Lung (tissue), 11 donors: ENCODE measurements at regions not wholly inside any gene's neighbourhood (a gene's known extent, or its start where the extent isn't known, plus 50 kb on each side); places are given as distances from the start of the nearest gene placed in this dataset.

Experiments
- ATAC-seq: fragments of 200-7000 bp; cut with Tn5 transposase; one replicate; pipeline ENCODE4 v1.9.1; 2020; ENCODE audit warnings: moderate number of reproducible peaks; ENCODE audit not compliant: insufficient read depth, low FRiP score
- DNase-seq, 3 donors: peaks; one replicate each; pipeline ENCODE4 v3.0.0-alpha.2; 2013 to 2017
- H3K27ac ChIP-seq, 2 donors: one replicate each; pipeline ENCODE4 v1.5.1; 2013; ENCODE audit warnings: mild to moderate bottlenecking in 2 of 2, moderate library complexity in 2 of 2, control low read depth in 1 of 2, inconsistent platforms in 1 of 2, low read depth in 1 of 2, low read length in 1 of 2
- H3K27me3 ChIP-seq, 3 donors: one replicate each; pipeline ENCODE4 v1.5.1; 2013; ENCODE audit warnings: low read length in 2 of 3; ENCODE audit not compliant: control insufficient read depth in 3 of 3, insufficient read depth in 3 of 3
- H3K36me3 ChIP-seq, 4 donors: one replicate each; pipeline ENCODE4 v1.5.1; 2013; ENCODE audit warnings: low read length in 4 of 4, mild to moderate bottlenecking in 1 of 4, moderate library complexity in 1 of 4; ENCODE audit not compliant: control insufficient read depth in 4 of 4, insufficient read depth in 4 of 4
- H3K4me1 ChIP-seq, 5 donors: one replicate each; pipeline ENCODE4 v1.5.1; 2013; ENCODE audit warnings: low read length in 5 of 5, mild to moderate bottlenecking in 2 of 5, moderate library complexity in 1 of 5; ENCODE audit not compliant: control insufficient read depth in 5 of 5, insufficient read depth in 5 of 5
- H3K4me3 ChIP-seq: one replicate; pipeline ENCODE4 v1.5.1; 2013; ENCODE audit warnings: mild to moderate bottlenecking, control low read depth, moderate library complexity
- H3K9ac ChIP-seq, 2 donors: one replicate each; pipeline ENCODE4 v1.5.1; 2013; ENCODE audit warnings: low read length in 2 of 2, control low read depth in 1 of 2; ENCODE audit not compliant: insufficient read depth in 1 of 2
- H3K9me3 ChIP-seq, 4 donors: one replicate each; pipeline ENCODE4 v1.5.1; 2013; ENCODE audit warnings: low read length in 3 of 4, mild to moderate bottlenecking in 1 of 4, moderate library complexity in 1 of 4; ENCODE audit not compliant: control insufficient read depth in 4 of 4, insufficient read depth in 3 of 4
- CTCF ChIP-seq: IDR thresholded peaks from 2 replicates; pipeline ENCODE4 v1.5.1; 2012; ENCODE audit warnings: mild to moderate bottlenecking; ENCODE audit errors: control extremely low read depth, extremely low read depth
- WGBS, 2 donors: extraction: QIAGEN DNeasy Blood & Tissue Kit; methylation state at CpG; one replicate each; pipeline ENCODE4 v1.1.7; 2013; 5-methylcytosine and 5-hydroxymethylcytosine counted together
- donor health status: control.
- donor health status: control.
- donor health status: Bipolar disorder and iron deficiency.
- donor health status: healthy.
- donor health status: DM: yes; HTN: yes; CAD: no.

GRCh38 chr7:3103614-3104398 lies 60.1 kb upstream of the CARD11 start:
- H3K27ac ChIP-seq, result peak overlapping the region in 1 of 2 donors; percentile 74
- peaks cover 0 to 15% (median 0%) of the 10 kb centered on the region in 4 donors for H3K9me3 ChIP-seq
- ATAC-seq (no peak), DNase-seq (no peak)
- no peaks in the 10 kb centered on the region for H3K27me3 ChIP-seq
- 82 to 94% methylated on average over 12 of the region's 12 CpGs for WGBS, 2 donors
- no peak overlapping the region for H3K9ac ChIP-seq
- no peak overlapping the region for H3K4me3 ChIP-seq
- H3K4me1 ChIP-seq, result peaks cover 0 to 3% (median 0%) of the 10 kb centered on the region in 5 donors
- H3K36me3 ChIP-seq, result no peaks in the 10 kb centered on the region
- no peak for TF ChIP-seq CTCF

GRCh38 chr7:3105856-3106255 lies 62.2 kb upstream of the CARD11 start:
- Histone ChIP-seq H3K9me3 (peaks cover 0 to 15% (median 0%) of the 10 kb centered on the region in 4 donors), H3K27ac (no peak overlapping the region)

GRCh38 chr7:3106361-3106826 lies 62.7 kb upstream of the CARD11 start:
- 38 to 54% methylated on average over 2 of the region's 2 CpGs for WGBS, 2 donors
- Histone ChIP-seq H3K27me3 (no peaks in the 10 kb centered on the region), H3K9me3 (peaks cover 0 to 15% (median 0%) of the 10 kb centered on the region in 4 donors), H3K36me3 (no peaks in the 10 kb centered on the region), H3K9ac (no peak overlapping the region), H3K27ac (no peak overlapping the region), H3K4me1 (peaks cover 0 to 1% (median 0%) of the 10 kb centered on the region in 5 donors), H3K4me3 (no peak overlapping the region)
- ATAC-seq (no peak), DNase-seq (no peak)
- TF ChIP-seq CTCF, result no peak

More at GRCh38 chr7:3105856-3106255, 62.2 kb upstream of the CARD11 start:
- no peak overlapping the region for H3K4me3 ChIP-seq
- no peak for TF ChIP-seq CTCF
- no peak for DNase-seq
- no peak overlapping the region for H3K9ac ChIP-seq
- no peaks in the 10 kb centered on the region for H3K27me3 ChIP-seq
- H3K4me1 ChIP-seq, result peaks cover 0 to 3% (median 0%) of the 10 kb centered on the region in 5 donors
- no peaks in the 10 kb centered on the region for H3K36me3 ChIP-seq
- no peak for ATAC-seq
